Right hindlimb (tissue), 1 donor: ENCODE measurements at regions not wholly inside any gene's neighbourhood (a gene's known extent, or its start where the extent isn't known, plus 50 kb on each side); places are given as distances from the start of the nearest gene placed in this dataset.
"Not testable (repeated sequence)": the region's sequence is repeated elsewhere in the genome, so short reads cannot be mapped to it uniquely, and the experiment has no call there.

Experiments used
- DNase-seq: peaks from one replicate; pipeline ENCODE4 v3.0.0-alpha.2; 2018

GRCh38 chr1:115450501-115451040, 112.5 kb upstream of the NGF start:
- DNase-seq: no peak

DNA sequence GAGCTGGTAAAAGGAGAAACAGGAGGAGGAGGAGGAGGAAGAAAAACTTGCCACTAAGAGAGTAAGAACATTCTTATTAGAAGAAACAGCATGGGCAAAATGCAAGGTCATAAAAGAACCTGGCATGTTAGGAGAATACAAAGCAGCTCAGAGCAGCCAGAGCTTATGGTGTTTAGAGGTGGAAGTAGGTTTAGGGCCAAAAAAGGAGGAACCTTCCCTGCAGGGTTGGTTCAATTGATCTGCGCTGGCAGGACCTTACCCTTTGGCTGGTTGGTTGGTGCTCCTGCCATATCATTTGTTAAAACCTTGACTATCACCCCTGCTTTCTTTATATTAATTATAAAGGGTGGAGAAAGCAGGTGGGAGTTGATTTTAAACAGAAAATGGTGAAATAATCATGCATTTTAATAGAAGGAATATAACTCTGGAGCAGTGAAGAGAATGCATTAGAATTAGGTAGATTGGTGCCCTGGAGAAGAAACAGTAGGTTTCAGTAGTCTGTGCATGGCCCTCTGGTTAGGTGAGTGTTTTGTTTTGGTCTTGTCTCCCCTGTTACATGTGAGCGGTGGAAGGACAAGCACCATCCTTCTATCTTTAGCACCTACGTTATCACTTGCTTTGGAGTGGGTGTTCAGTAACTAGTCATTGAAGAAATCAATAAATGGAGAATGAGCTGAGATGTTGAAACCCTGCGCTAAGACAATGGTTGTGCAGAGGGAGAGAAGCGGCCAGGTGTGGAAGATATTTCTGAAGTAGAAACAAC, 110.4 kb upstream of the NGF start:
- no peak for DNase-seq

- no peak for DNase-seq
Measured at GRCh38 chr1:115447672-115448071, 109.6 kb upstream of the NGF start.

DNA sequence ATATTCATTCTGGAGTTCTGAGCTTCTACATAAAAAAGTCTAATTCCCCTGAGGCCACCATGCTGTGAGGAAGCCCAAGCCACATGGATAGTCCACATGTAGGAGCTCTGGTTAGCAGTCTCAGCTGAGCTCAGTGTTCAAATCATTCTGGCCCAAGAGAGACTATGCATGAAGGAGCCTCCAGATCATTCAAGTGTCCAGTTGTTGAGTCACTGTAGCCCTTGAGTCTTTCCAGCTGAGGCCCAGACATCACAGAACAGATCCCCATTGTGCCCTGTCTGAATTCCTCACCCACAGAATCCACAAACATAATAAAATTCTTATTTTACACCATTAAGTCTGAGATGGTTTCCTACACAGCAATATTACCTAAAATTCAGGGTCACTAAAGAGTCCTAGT, 107.0 kb upstream of the NGF start:
- DNase-seq: no peak

DNA sequence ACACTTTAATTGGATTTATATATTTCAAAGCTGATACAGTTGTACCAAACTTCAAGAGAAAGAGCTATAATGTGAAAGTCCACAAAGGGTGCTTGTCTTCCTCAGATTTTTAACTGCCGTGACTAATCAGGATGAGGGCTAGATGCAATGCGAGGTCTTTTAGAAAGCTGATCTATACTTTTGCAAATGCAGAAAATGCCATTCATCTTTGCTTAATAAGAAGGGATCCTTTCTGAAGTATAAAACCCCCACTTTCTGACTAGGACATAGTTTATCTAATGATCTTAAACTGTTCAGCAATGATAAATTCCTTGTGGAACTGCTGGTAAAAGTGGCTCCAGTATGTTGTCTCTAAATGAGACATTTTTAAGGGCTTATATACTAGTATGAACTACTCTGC, 102.7 kb upstream of the NGF start:
- no peak for DNase-seq

GRCh38 chr1:115439520-115439919, 101.5 kb upstream of the NGF start:
- DNase-seq: not testable (repeated sequence)

DNA sequence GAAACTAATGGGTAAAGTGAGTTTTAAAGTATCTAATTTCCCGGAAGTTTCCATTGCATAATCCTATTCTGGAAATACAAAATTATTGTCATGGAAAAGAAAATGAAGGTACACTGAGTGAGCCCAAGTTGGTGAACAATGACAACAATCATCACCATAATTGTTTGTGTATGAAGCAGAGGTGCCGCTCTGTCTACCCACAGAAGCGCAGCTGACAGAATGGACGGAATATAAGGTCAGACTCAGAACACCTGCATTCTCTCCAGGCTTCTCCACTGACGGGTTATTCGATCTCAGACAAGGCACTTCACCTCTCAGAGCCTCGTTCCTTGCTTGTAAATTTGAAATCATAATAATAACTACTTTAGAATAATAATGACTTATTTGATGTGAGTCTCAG, 99.1 kb upstream of the NGF start:
- no peak for DNase-seq

DNA sequence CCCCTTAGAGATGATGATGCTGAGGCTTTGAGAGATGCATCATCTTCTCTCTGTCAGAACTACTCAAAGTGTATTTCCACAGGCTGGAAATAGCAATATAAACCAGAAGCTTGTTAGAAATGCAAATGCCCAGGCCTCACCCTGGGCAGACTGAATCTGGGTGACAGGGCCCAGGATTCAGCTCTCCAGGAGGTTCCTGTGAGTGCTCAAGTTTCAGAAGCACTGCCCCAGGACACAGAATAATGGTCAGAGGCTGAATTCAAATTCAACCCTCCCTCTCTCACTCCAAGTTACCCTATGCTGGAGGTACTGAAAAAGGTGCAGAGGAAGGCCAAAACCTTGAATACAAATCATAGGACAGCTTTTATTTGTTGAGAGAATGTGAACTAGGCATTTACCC, 98.5 kb upstream of the NGF start:
- no peak for DNase-seq

GRCh38 chr1:115433483-115433882, 95.4 kb upstream of the NGF start:
- DNase-seq: peak; percentile 29

DNA sequence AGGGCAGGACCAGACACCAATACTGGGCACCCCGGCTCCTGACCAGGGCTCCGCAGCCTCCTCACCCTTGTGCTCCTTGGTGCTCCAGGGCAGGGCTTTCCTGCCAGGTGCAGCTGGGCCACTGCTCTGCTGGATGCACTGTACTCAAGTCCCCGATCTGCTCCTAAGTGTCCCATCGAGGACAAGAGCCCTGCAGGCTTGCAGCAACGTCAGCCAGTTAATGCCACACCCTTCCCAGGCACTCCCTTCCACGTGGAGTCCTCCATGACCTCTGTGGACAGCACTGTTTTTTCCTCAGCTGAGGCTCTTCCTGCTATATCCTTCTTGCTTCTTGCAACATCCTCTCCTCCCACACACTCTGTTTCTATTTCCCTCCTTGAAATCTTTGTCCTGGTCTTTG, 94.0 kb upstream of the NGF start:
- DNase-seq: no peak

DNA sequence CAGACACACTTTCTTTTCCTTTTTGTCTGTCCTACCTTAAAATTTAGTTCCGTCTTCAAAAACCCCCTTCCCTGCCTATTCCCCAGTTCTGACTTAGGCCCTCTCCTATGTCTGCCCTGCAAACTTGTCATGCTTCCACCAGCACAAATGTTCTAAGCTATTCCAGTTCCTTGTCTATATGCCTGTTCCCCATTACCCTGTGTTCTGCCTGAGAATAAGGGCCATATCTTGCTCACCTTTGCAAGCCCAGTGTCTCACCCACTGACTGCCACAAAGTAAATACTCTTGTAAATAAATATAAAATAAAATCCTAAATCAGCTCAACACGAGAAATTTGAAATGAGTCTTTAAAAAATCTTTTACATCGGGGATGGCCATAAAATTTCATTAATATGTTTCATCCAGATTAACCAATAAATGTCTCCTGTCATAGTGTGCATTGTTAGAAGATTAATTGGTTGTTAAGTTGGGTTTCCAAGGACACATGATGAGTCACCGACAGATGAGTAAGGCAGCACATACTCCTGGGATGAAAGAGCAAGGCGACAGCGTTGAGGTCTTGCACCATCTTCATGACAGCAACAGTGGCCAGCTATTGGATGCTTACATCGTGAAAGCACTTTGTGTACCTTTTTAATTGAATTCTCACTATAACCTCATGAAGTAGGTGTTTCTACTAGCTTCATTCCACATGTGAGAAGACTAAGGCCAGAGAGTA, 92.6 kb upstream of the NGF start:
- DNase-seq: no peak

DNA sequence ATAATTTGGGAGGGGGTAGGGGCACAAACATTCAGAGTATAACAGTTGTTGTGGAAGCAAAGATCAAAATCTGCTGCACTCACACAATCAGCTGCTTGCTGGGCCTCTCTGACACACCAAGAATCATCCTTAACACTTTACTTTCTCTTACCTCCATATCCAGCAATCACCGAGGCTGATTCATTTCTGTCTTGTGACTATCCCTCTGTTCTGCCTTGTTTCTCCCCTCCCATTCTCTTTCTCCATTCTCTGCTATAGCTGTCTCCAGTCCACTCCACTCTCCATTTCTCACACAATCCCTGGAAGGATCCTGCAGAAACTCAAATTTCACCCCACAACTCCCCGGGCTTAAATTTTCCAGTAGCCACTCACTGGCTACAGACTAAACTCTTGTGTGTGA, 91.8 kb upstream of the NGF start:
- DNase-seq: no peak

DNA sequence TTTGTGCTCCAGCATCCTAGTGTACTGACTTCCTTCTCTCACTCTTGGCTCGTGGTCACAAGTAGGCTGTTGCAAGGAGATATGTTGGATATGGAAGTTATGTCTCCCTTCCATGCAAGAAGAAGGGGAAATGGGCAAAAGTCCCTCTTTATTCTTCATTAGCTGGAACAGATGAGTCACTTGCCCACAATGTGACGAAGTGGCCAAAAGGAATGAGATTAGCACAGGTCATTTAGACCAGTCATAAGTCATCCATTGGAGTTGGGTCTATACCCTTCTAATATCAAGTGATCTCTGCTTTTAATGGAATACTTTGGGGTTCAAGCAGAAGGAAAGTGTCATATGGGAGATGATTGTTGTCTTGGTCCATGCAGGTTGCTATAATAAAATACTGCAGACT, 91.2 kb upstream of the NGF start:
- DNase-seq: no peak

DNA sequence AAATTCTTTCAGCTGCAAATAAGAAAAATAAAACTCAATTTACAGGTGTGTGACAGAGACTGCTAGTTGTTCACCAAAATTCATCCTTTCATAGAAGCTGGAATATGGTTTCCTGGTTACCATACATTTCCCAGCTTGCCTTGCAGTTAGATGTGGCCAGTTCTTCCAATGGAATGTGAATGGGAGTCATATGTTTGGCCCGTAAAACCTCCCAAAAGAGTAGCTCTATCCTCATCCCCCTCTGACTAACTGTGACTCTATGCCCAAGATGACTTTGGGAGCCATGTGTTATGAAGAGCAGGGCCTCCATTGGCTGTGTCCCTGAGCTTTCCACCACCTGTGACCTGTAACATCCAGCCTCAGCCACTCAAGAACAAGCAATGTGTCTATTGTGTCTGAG, 90.6 kb upstream of the NGF start:
- no peak for DNase-seq

GRCh38 chr1:115428256-115428655, 90.2 kb upstream of the NGF start:
- no peak for DNase-seq

DNA sequence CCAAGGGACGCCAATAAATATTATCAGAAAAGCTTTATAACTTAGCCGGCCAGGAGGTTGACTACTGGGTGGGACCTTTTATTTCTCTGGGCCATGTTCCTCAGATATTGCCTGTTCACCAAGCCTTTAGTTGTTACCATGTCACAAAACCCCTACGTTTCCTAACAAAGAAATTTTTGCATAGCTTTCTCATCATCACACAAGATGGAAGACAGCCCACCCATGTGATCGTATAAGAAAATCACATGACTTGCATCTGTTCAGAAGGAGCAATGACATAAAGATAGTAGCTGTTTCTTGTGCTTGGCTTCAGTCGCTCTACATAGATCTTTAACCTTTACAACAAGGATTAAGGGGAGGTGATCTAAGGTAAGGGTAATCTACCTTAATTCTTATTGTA, 88.9 kb upstream of the NGF start:
- no peak for DNase-seq

DNA sequence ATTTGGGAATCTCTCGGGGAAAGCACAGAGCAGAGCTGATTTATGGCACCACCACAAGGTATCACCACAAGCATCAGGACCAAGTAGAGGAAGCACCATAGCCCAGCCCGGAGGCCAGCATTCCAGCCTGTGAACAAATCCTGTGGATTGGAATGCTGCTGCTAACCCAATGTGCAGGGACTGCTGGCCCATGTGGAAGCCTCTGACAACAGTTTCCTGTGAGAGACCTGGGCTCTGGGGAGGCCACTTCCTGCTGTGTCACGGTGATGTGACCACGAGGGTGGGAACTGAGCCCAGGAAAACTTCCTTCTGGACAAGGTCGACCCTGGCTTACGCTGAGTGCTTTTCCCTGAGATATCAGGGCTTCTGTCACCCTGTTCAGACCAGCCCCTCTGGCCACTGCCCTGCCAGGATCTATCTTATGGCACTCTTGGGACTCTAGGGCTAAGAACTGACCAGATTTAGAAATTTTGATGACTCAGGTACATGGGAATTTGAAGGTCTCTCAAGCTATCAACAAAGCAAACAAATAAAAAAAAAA, 88.3 kb upstream of the NGF start:
- DNase-seq: peak; percentile 54

GRCh38 chr1:115425442-115425841, 87.4 kb upstream of the NGF start:
- DNase-seq: no peak

GRCh38 chr1:115423776-115424175, 85.7 kb upstream of the NGF start:
- DNase-seq: no peak

DNA sequence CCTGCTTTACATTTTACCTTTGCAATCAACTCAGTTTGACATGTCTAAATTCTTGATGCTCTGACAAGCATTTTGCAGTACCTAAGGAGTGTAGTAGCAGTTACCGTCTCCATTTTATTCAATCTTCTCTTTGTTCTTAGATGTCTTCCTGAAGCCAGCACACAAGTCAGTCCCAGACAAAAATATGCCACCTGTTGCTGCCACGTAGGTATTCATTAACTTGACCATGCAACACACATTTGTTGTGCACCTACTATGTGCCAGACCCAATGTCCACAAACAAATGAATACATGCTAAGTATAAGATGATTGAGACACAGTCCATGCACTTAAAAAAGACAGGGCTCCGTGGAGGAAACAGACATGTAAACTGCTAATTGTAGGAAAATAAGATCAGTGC, 81.5 kb upstream of the NGF start:
- DNase-seq: no peak

DNA sequence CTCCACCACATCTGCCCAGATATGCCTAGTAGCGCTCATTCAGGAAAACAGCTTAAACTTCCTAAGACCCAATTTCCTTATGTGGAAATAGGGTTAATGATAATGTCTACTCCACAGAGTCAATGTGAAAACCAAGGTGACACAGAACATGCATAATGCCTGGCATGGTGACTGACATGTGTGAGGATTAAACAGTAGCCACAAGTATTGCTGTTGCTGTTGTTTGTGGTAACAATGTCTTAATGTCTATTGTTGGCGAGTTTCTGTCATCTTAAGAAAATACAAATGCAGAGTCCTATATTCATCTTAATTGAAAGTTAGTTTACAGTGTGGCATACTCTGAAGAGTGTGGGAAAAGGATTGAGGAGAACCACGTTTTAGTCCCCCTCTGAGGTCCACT, 75.6 kb upstream of the NGF start:
- no peak for DNase-seq

DNA sequence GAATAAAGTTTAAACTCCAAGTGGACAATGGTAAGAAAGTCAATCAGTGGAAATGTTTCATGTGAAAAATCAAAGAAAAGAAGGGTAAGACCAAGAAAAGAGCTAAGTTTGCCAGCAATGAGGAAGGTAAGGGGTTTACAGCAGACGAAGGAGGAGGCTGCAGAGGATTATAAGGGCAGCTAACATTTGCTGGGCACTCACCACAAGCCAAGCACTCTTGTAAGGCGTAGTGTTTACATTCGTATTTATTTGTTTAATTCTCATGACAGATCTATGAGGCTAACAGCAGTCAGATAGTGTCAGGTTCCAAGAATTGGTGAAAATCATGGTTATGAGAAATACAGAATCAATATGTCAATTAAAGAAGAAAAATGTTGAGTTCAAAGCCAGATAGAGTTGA, 75.2 kb upstream of the NGF start:
- DNase-seq: no peak

DNA sequence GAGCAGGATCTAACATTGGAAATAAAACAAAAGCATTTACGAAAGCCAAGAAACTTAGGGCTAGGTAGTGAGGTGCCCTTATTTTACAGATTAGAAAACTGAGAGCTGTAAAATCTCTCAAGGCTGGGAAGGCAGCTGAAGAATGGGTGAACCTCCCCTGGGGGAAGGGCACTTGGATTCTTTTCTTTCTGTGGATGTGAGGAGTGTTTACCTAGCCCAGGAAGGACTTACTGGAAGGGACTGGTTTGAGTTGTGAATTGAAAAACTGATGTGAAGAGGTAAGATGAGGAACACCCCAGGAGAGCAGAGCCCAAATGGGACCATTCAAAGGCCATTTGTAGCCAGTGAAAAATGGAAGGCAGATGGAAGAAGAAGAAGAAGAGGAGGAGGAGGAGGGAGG, 74.7 kb upstream of the NGF start:
- DNase-seq: no peak

DNA sequence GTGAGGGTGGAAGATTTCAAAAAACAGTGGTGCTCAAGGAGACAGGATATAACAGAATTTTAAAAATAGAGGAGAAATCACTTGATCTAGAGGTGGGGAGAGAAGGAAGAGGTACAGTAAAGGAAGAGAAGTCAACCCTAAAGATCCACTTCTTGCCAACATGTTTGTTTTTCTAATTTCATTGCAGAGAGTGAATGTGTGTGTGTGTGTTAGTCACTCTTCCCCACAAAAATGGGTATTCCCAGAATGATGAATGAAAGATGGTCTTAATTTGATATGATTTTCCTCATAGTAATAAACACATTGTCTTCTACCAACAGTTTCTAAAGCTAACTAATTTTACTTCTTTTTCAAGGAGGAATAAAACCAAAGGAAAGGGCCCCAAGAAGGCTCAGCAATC, 74.2 kb upstream of the NGF start:
- DNase-seq: no peak
